ENCODE measurements at regions not wholly inside any gene's neighbourhood (a gene's known extent, or its start where the extent isn't known, plus 50 kb on each side); places are given as distances from the start of the nearest gene placed in this dataset.

- peak; percentile 7 for FAIRE-seq
- DNase-seq (ENCODE audit: low read depth in 1 of 2, low spot score in 1 of 2) = no peak
- ChIA-PET POLR2A (no interaction called here), CTCF (no interaction called here)
- 10% methylated on average over 4 of the region's 4 CpGs for WGBS (ENCODE audit: missing lambda C conversion rate)
- H3K4me3 ChIP-seq = no peak overlapping the region
- no peak for ATAC-seq
- TF ChIP-seq MYC (IDR thresholded peaks at IDR 0.05; ENCODE audit: borderline replicate concordance, low read length) (no peak), CHD2 (IDR thresholded peaks at IDR 0.05; ENCODE audit: low read length, partially characterized antibody) (no peak), FOXS1 (CRISPR knock-in tag; IDR thresholded peaks at IDR 0.05) (no peak), ZSCAN20 (CRISPR knock-in tag; IDR thresholded peaks at IDR 0.05) (no peak), ZFP36 (IDR thresholded peaks at IDR 0.05; ENCODE audit: borderline replicate concordance, partially characterized antibody) (no peak), HDAC2 (IDR thresholded peaks at IDR 0.05) (no peak), SMC3 (IDR thresholded peaks at IDR 0.05) (no peak), RFX5 (IDR thresholded peaks at IDR 0.05) (no peak), GATA3 (IDR thresholded peaks at IDR 0.05; ENCODE audit: borderline replicate concordance) (no peak), HOXB5 (CRISPR knock-in tag; IDR thresholded peaks at IDR 0.05) (no peak), JUNB (IDR thresholded peaks at IDR 0.05) (no peak), RNF2 (IDR thresholded peaks at IDR 0.05; ENCODE audit: borderline replicate concordance, low read depth) (no peak), EHMT2 (IDR thresholded peaks at IDR 0.05; ENCODE audit: low read depth) (no peak)
- TF ChIP-seq, protein P1, sequence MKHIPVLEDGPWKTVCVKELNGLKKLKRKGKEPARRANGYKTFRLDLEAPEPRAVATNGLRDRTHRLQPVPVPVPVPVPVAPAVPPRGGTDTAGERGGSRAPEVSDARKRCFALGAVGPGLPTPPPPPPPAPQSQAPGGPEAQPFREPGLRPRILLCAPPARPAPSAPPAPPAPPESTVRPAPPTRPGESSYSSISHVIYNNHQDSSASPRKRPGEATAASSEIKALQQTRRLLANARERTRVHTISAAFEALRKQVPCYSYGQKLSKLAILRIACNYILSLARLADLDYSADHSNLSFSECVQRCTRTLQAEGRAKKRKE (CRISPR knock-in tag; IDR thresholded peaks at IDR 0.05; ENCODE audit: low read depth) = no peak
- no peak overlapping the region for H3K4me2 ChIP-seq
- H3K27ac ChIP-seq = no peak overlapping the region
- peaks cover 2% of the 10 kb centered on the region; the same call in 1 of the 3 replicates for H3K9me3 ChIP-seq
- no peaks in the 10 kb centered on the region; the same call in 2 of the 3 replicates for H3K4me1 ChIP-seq
Observed at GRCh38 chr15:81987628-81988027, 58.2 kb downstream of the MEX3B start.

GRCh38 chr15:81983497-81983896, 62.3 kb downstream of the MEX3B start:
- no peak for TF ChIP-seq CHD4 (IDR thresholded peaks at IDR 0.05; ENCODE audit: borderline replicate concordance)
- no peak for TF ChIP-seq HOXA7 (CRISPR knock-in tag; IDR thresholded peaks at IDR 0.05)
- TF ChIP-seq EP300 (IDR thresholded peaks at IDR 0.05) = no peak
- no peak for TF ChIP-seq TP53 (CRISPR knock-in tag; IDR thresholded peaks at IDR 0.05)
- no peak for TF ChIP-seq CBX2 (IDR thresholded peaks at IDR 0.05; ENCODE audit: borderline replicate concordance, low read depth)
- TF ChIP-seq SREBF2 (IDR thresholded peaks at IDR 0.05) = no peak
- TF ChIP-seq NR3C1 (IDR thresholded peaks at IDR 0.05) = no peak
- no peak for TF ChIP-seq HMGXB4 (CRISPR knock-in tag; IDR thresholded peaks at IDR 0.05; ENCODE audit: borderline replicate concordance)
- TF ChIP-seq RCOR1 (IDR thresholded peaks at IDR 0.05; ENCODE audit: low read depth, low read length) = no peak
- no peak for TF ChIP-seq USF2 (IDR thresholded peaks at IDR 0.05)
- ChIA-PET CTCF (no interaction called here), POLR2A (no interaction called here)
- ATAC-seq (no peak), FAIRE-seq (no peak), DNase-seq (ENCODE audit: low read depth in 1 of 2, low spot score in 1 of 2) (no peak)
- H3K4me3 ChIP-seq = no peak overlapping the region
- H3K4me2 ChIP-seq = no peak overlapping the region
- H3K4me1 ChIP-seq = no peaks in the 10 kb centered on the region; the same call in 2 of the 3 replicates
- 48% methylated on average over 10 of the region's 10 CpGs for WGBS (ENCODE audit: missing lambda C conversion rate)
- no peak overlapping the region for H3K27ac ChIP-seq
- H3K9me3 ChIP-seq = peaks cover under 1% of the 10 kb centered on the region; the same call in 1 of the 3 replicates

Data from A549 (cell line).